ENCODE measurements at regions not wholly inside any gene's neighbourhood (a gene's known extent, or its start where the extent isn't known, plus 50 kb on each side); places are given as distances from the start of the nearest gene placed in this dataset.

GRCh38 chr9:105912157-105912862, 218.0 kb downstream of the TMEM38B start:
- no peak for DNase-seq (ENCODE audit: low read depth in 2 of 2, low spot score in 1 of 2)

GRCh38 chr9:105912863-105913516, 218.6 kb downstream of the TMEM38B start:
- no peak for DNase-seq (ENCODE audit: low read depth in 2 of 2, low spot score in 1 of 2)

DNA sequence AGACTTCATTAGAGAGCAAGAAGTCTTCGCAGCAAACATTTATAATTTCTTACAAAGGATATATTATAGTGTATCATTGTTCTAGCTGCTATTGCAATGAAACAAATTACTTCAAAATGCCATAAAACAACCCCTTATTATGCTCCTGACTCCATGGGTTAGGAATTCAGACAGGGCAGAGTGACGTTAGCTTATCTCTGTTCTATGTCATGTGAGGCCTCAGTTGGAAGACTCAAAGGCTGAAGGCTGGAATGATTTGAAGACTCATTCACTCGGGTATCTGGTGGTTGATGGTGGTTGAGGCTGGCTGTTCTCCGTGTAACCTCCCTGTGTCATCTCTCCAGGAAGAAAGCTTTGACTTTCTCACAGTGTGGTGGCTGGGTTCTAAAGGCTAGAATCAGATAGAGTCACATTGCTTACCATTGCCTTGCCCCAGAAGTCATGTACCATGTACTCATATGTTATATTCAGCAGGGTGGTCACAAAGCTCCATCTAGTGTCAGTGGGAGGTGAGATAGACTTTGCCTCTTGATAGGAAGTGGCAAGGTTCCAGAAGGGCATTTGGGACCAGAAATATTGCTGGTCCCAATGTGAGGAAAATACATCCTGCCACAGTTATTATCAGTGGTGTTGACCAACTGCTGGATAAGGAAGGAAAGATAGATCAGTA, 226.9 kb downstream of the TMEM38B start:
- DNase-seq (ENCODE audit: low read depth in 2 of 2, low spot score in 1 of 2), result no peak

DNA sequence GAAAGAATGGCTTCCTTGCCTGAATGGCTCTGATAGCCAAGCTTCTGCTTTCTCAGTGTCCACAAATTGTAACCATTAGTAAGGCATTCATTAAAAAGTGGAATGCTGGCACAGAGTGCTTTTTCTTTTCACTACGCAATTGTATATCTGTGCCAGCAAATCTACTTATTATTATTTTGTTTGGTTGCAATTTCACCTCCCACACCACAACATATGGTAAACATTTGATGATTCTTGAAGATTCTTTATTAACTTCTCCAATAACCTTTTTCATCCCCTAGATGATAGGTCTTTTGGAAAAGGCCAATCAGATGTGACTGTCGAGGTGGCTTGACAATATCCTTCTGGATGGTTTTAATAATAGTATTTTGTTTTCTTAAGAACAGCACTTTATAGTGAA, 234.1 kb downstream of the TMEM38B start:
- no peak for DNase-seq (ENCODE audit: low read depth in 2 of 2, low spot score in 1 of 2)

- DNase-seq (ENCODE audit: low read depth in 2 of 2, low spot score in 1 of 2), result no peak
Measured at GRCh38 chr9:105930011-105930627, 235.8 kb downstream of the TMEM38B start.

DNA sequence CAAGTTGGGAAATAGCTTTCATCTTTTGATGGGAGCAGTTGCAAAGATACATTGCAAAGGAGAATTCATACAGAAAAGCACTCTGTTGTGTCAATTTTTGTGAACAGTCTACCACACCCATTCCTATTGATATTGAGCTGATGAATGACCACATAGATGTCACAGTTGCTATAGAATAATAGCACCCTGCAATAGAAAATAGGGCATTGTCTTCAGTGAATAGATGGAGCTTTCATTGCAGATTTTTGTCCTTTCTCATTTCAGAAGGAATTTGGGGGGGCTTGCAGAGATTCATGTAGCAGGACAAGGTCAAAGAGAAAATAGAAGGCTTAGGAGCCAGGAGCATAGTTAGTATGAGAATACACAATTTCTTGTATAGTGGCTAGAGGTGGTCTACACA, 237.9 kb downstream of the TMEM38B start:
- DNase-seq (ENCODE audit: low read depth in 2 of 2, low spot score in 1 of 2), result no peak

- no peak for DNase-seq (ENCODE audit: low read depth in 2 of 2, low spot score in 1 of 2)
Measured at GRCh38 chr9:105950448-105950847, 256.1 kb downstream of the TMEM38B start.

- DNase-seq (ENCODE audit: low read depth in 2 of 2, low spot score in 1 of 2), result no peak
Measured at GRCh38 chr9:105950894-105951293, 256.6 kb downstream of the TMEM38B start.

- DNase-seq (ENCODE audit: low read depth in 2 of 2, low spot score in 1 of 2), result no peak
Measured at GRCh38 chr9:105954517-105954916, 260.2 kb downstream of the TMEM38B start.

DNA sequence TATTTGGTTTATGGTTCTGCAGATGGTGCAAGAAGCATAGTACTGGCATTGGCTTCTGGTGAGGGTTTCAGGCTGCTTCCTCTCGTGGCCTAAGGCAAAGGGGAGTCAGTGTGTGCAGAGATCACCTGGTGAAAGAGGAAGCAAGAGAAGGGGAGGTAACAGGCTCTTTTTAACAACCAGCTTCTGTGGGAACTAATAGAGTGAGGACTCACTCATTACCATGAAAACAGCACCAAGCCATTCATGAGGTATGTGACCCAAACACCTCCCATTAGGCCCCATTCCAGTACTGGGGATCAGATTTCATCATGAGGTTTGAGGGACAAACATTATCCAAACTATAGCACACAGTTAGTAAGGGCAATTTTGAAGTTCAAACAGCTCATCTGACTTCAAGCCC, 263.5 kb downstream of the TMEM38B start:
- DNase-seq (ENCODE audit: low read depth in 2 of 2, low spot score in 1 of 2), result no peak

DNA sequence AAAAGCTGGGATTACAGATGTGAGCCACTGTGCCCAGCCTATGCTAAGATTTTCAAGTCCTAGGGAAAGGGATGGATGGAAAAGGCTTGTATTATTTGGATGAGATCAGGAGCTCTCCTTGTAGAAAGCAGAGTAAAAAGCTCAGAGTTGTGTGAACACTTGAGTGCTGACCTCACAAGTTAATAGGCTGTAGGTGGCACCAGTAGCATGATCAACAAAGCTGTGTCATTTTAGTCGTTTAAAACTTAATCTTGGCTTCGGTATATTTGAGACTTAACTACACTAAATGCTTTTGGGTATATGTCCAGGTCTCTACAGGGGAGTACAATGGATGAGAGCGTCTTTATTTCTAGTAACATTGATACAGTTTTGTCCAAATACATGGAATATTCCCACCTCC, 264.2 kb downstream of the TMEM38B start:
- no peak for DNase-seq (ENCODE audit: low read depth in 2 of 2, low spot score in 1 of 2)

GRCh38 chr9:105959531-105959930, 265.2 kb downstream of the TMEM38B start:
- DNase-seq (ENCODE audit: low read depth in 2 of 2, low spot score in 1 of 2), result no peak

DNA sequence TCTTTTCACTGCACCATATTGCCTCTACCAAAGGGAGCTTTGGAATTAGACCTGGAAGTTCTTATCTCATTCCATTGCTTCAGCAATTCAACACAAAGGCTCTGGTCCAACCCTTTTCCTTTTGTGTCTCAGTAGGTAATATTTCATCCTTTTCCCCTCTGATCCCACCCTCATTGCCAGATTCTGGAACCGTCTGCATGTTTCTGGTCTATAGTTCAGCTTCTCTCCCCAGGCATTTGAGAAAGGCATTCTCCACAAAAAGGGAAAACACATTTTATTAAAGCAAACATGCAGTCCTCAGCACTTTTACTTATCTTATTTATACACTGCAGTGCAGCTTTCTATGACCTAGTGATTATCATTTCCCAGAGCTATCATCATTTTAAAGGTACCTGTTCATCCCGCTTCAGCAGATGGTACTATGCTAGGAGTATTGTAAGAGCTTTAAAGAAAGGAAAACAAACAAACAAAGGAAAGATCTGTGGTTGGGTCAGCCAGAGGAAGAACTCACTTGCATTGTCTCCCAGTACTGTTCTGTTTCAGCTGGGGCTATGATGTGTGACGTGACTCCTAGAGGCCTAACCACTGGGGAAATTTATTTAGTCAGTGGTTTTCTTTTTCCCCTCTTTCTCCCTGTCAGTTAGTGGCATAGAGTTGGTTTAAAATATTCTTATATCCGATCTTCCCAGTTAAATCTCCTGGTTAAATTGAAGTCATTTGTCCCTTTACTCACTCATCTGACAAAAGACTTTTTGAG, 269.2 kb downstream of the TMEM38B start:
- DNase-seq (ENCODE audit: low read depth in 2 of 2, low spot score in 1 of 2), result no peak

DNA sequence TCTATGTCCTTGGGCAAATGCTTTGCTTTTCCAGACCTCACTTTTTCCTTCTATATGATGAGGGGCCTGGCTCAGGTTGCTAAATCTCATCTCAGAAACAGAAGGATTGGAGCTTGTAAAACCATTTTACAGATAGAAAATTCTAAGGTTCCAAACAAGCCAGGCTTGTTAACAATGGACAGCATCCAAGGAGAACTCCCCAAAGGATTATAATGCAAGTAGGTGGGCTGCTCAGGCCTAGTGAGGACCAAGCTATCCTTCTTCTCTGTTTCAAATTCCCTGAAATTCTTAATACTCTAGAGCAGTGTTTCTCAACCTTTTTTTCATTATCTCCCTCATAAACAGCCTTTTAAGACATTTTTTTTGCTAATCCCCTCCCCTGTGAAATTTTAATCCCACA, 269.8 kb downstream of the TMEM38B start:
- no peak for DNase-seq (ENCODE audit: low read depth in 2 of 2, low spot score in 1 of 2)

DNA sequence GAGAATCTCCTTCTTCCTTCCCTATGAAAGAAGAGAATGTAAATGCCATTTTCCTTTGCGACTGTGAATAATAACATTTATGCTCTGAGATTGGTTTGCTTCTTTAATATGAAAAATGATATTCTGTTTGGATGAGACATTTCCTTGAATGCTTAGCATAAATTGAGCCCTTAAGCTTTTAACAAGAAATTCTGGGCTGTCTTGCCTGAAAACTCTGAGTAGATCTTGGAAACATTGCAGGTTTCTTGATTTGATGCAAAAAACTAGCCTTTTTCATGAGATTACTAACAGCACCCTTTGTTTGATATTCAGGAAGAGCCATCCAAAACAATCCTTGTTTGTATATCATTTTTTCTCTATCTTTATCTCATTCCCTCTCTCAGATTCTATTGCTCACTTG, 272.5 kb downstream of the TMEM38B start:
- DNase-seq (ENCODE audit: low read depth in 2 of 2, low spot score in 1 of 2), result no peak

GRCh38 chr9:105967248-105967647, 272.9 kb downstream of the TMEM38B start:
- DNase-seq (ENCODE audit: low read depth in 2 of 2, low spot score in 1 of 2), result no peak

GRCh38 chr9:105967797-105968196, 273.5 kb downstream of the TMEM38B start:
- no peak for DNase-seq (ENCODE audit: low read depth in 2 of 2, low spot score in 1 of 2)

DNA sequence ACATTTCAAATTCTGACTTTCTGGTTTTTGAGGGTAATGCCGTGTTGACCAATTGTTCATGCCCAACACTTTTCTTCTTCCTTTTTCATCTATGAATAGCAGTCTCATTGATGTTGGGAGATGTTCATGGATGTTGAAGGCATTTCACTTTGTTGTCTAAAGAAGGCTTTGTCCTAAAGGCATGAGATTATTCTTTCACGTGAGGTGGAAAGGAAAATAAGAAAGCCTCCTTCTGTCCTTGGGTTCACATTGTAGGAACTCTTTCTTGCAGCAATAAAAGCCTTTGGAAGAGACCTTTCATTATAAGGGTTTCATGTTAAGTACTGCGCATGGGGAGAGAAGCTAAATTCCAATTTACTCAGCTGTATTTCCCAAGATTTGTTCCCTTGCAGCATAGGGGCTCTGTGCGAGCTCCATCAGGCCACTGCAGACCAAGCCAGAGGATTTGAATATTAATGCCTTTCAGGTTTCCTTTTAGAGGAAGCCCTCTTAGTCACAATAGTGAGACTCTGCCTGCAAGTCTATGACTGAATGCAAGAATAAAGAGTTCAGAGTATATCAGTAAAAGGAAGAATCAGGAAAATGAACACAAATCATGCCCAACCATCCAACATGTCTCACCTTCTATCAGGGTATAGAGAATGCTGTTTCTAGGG, 274.6 kb downstream of the TMEM38B start:
- no peak for DNase-seq (ENCODE audit: low read depth in 2 of 2, low spot score in 1 of 2)

DNA sequence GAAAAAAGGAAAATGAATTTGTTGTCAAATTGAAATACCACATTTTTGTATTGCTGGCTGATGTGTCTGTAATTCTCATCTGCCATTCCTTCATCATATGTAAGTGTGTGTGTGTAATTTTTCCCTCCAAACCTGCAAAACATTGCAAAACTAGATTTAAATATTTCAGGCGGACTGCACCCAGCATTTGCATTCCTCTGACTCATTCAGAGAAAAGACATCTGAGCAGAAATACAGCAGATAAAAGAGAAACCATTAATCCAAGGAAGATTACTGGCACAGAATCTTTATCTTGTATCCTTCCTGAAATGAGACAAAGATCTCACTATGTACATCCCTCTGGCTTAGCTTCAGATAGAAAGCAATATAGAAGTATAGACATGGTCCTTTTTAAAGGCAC, 275.3 kb downstream of the TMEM38B start:
- DNase-seq (ENCODE audit: low read depth in 2 of 2, low spot score in 1 of 2), result no peak

DNA sequence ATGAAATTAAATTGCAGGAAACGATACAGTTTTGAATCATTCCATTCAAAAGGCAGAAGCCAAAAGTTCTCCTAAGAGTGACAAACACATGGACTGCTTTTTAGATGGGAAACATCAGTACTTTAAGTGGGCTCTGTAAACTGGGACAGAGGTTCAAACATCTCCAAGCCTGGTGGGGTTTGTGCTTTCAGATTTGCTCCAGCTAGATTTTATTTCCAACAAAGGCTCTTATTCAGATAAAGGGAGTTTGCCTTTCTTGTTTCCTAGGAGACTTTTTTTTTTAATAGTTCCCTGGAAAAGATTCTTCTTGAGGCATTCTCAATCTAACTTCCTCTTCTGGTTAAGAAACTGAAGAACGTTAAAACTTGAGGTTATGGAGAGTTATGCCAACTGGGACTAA, 277.6 kb downstream of the TMEM38B start:
- DNase-seq (ENCODE audit: low read depth in 2 of 2, low spot score in 1 of 2), result no peak
